ENCODE measurements at regions not wholly inside any gene's neighbourhood (a gene's known extent, or its start where the extent isn't known, plus 50 kb on each side); places are given as distances from the start of the nearest gene placed in this dataset.

DNA sequence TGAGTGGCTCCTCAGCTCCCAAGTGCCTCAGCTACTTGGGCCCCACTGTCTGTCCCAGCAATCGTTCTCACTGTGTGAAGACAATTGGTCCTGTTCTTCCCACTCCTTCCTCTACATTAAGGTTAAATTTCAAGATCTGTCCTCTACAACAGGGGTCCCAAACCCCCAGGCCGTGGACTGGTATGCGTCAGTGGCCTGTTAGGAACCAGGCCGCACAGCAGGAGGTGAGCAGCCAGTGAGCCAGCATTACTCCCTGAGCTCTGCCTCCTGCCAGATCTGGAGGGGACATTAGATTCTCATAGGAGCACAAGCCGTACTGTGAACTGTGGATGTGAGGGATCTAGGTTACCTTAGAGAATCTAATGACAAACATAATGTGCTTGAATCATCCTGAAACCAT lies 376.9 kb upstream of the FZD8 start:
- Histone ChIP-seq H4K8ac (ENCODE audit: extremely low read depth, insufficient read depth, low read length) (no peak overlapping the region), H2BK120ac (replicated peaks; ENCODE audit: low read depth, low read length) (no peak overlapping the region), H2AFZ (ENCODE audit: low read length) (no peak overlapping the region), H3K79me1 (ENCODE audit: low read depth, low read length) (no peaks in the 10 kb centered on the region), H3K4me1 (replicated peaks in 1 of 4; ENCODE audit: control insufficient read depth in 3 of 4, insufficient read depth in 4 of 4, low read length in 3 of 4) (no peaks in the 10 kb centered on the region), H3K18ac (ENCODE audit: extremely low read depth, low read length) (no peak overlapping the region), H3K9ac (replicated peaks in 1 of 4; ENCODE audit: extremely low read depth in 1 of 4, low read depth in 3 of 4, low read length in 3 of 4) (no peak overlapping the region), H3K4ac (replicated peaks; ENCODE audit: insufficient read length, low read depth, low read length) (no peak overlapping the region), H3K4me2 (ENCODE audit: insufficient read depth in 1 of 2, low read depth in 2 of 2, low read length in 2 of 2) (no peak overlapping the region), H3K23ac (ENCODE audit: insufficient read length) (no peak overlapping the region), H2BK20ac (ENCODE audit: low read length) (no peak overlapping the region; the same call in 1 of the 2 replicates), H2BK5ac (ENCODE audit: low read depth, low read length) (no peak overlapping the region), H2AK5ac (ENCODE audit: low read depth, low read length) (no peak overlapping the region), H3K23me2 (ENCODE audit: low read depth, low read length) (no peaks in the 10 kb centered on the region), H3K9me3 (ENCODE audit: insufficient read depth in 2 of 2, low read depth in 1 of 2, low read length in 1 of 2) (no peaks in the 10 kb centered on the region), H2BK12ac (ENCODE audit: low read depth, low read length) (no peak overlapping the region), H3K56ac (replicated peaks; ENCODE audit: insufficient read length, low read depth, low read length) (no peak overlapping the region), H4K91ac (replicated peaks; ENCODE audit: insufficient read length, low read length) (no peak overlapping the region), H4K5ac (ENCODE audit: insufficient read length, low read depth, low read length) (no peak overlapping the region), H3K4me3 (ENCODE audit: extremely low read depth in 1 of 4, insufficient read depth in 2 of 4, low read depth in 3 of 4, low read length in 4 of 4) (no peak overlapping the region), H4K20me1 (replicated peaks in 1 of 2; ENCODE audit: control insufficient read depth in 1 of 2, insufficient read depth in 2 of 2, low read length in 2 of 2) (no peaks in the 10 kb centered on the region), H3K14ac (ENCODE audit: insufficient read length) (no peak overlapping the region), H2BK15ac (ENCODE audit: low read length) (no peak overlapping the region), H3K27ac (ENCODE audit: low read depth, low read length) (no peak overlapping the region), H3K36me3 (ENCODE audit: control insufficient read depth in 2 of 4, insufficient read depth in 4 of 4, low read length in 3 of 4) (no peaks in the 10 kb centered on the region), H3K27me3 (replicated peaks in 1 of 4; ENCODE audit: control insufficient read depth in 3 of 4, extremely low read depth in 1 of 4, insufficient read depth in 3 of 4, low read length in 3 of 4) (no peaks in the 10 kb centered on the region; a peak in 1 of 7 replicates), H3K79me2 (ENCODE audit: control insufficient read depth in 1 of 2, insufficient read depth in 2 of 2, low read length in 2 of 2) (no peaks in the 10 kb centered on the region)
- WGBS, 2 experiments (ENCODE audit: extremely low coverage in 1 of 2, insufficient coverage in 1 of 2, insufficient read length in 1 of 2, insufficient replicate concordance in 2 of 2, low coverage in 1 of 2, low lambda C conversion rate in 2 of 2, missing lambda C conversion rate in 1 of 2) = 81% methylated on average over 5 of the region's 5 CpGs; no CpG with 5 or more reads in 1 of the 2 experiments
- no peak for FAIRE-seq
- DNase-seq (ENCODE audit: low read depth in 1 of 2, low spot score in 2 of 2) = no peak
- ChIA-PET CTCF (ENCODE audit: partially characterized antibody) (no interaction called here), POLR2A (ENCODE audit: partially characterized antibody) (no interaction called here)
- TF ChIP-seq SP1 (IDR thresholded peaks at IDR 0.05; ENCODE audit: low read depth, low read length) (no peak), SP2 (IDR thresholded peaks at IDR 0.05; ENCODE audit: low read length) (no peak), EGR1 (IDR thresholded peaks at IDR 0.05; ENCODE audit: borderline replicate concordance, low read depth, low read length) (no peak), CHD2 (IDR thresholded peaks at IDR 0.05; ENCODE audit: low read length) (no peak), RBBP5 (IDR thresholded peaks at IDR 0.05; ENCODE audit: borderline replicate concordance, low read depth, low read length) (no peak), CHD1 (IDR thresholded peaks at IDR 0.05; ENCODE audit: low read depth, low read length) (no peak), YY1 (IDR thresholded peaks at IDR 0.05; ENCODE audit: low read depth, low read length) (no peak), FOSL1 (IDR thresholded peaks at IDR 0.05; ENCODE audit: insufficient read depth, low read depth, low read length) (no peak)
